Fibroblast of lung (primary cell): ENCODE measurements at regions not wholly inside any gene's neighbourhood (a gene's known extent, or its start where the extent isn't known, plus 50 kb on each side); places are given as distances from the start of the nearest gene placed in this dataset.

Experiments
- CTCF ChIP-seq, 2 donors: IDR thresholded peaks in 1 of 2; conservative IDR thresholded peaks in 1 of 2; 1 replicate in 1 of 2; 2 replicates in 1 of 2; pipeline ENCODE4 v1.5.1; 2011 to 2012; ENCODE audit warnings: low read length in 2 of 2, control low read depth in 1 of 2, inconsistent platforms in 1 of 2, low read depth in 1 of 2, mild to moderate bottlenecking in 1 of 2
- EZH2 ChIP-seq: IDR thresholded peaks from 2 replicates; pipeline ENCODE4 v1.5.1; 2012; ENCODE audit warnings: low read length, control low read depth, mild to moderate bottlenecking; ENCODE audit errors: missing control alignments

GRCh38 chr10:44066527-44067255 is 318.2 kb downstream of the CXCL12 start:
- TF ChIP-seq CTCF (conservative IDR thresholded peaks at IDR 0.05 in 1 of 2, IDR thresholded peaks at IDR 0.05 in 1 of 2; ENCODE audit: low read depth in 1 of 2, low read length in 2 of 2) = no peak
- TF ChIP-seq EZH2 = no peak
